Breast epithelium (tissue), 4 donors: ENCODE measurements at regions not wholly inside any gene's neighbourhood (a gene's known extent, or its start where the extent isn't known, plus 50 kb on each side); places are given as distances from the start of the nearest gene placed in this dataset.
"Not testable (repeated sequence)": the region's sequence is repeated elsewhere in the genome, so short reads cannot be mapped to it uniquely, and the experiment has no call there.

Experiments used
- DNase-seq, 2 donors: peaks; one replicate each; pipeline ENCODE4 v3.0.0-alpha.2; 2019; ENCODE audit warnings: low spot score in 2 of 2
- H3K27ac ChIP-seq, 2 donors: fragments of 200-600 bp; sonication (generic) in 1 of 2; one replicate each; pipeline ENCODE4 v1.5.1; 2016 to 2019; ENCODE audit warnings: mild to moderate bottlenecking in 1 of 2
- H3K27me3 ChIP-seq, 2 donors: fragments of 200-600 bp; sonication (generic) in 1 of 2; one replicate each; pipeline versions ENCODE4 v1.5.1 to v1.6.0; 2017 to 2019; ENCODE audit warnings: control low read depth in 1 of 2, mild to moderate bottlenecking in 1 of 2
- H3K36me3 ChIP-seq: fragments of 200-600 bp; one replicate; pipeline ENCODE4 v1.5.1; 2019
- H3K4me1 ChIP-seq, 2 donors: fragments of 200-600 bp; sonication (generic); one replicate each; pipeline ENCODE4 v1.5.1; 2016 to 2019; ENCODE audit warnings: control low read depth in 1 of 2
- H3K4me3 ChIP-seq, 3 donors: fragments of 200-600 bp; sonication (generic); 1 replicate in 2 of 3; 2 replicates in 1 of 3; pipeline ENCODE4 v1.5.1; 2016 to 2019; ENCODE audit warnings: mild to moderate bottlenecking in 3 of 3, moderate library complexity in 2 of 3
- H3K9me3 ChIP-seq, 2 donors: fragments of 200-600 bp; sonication (generic) in 1 of 2; one replicate each; pipeline ENCODE4 v1.5.1; 2016 to 2019; ENCODE audit warnings: control low read depth in 1 of 2
- CTCF ChIP-seq, 3 donors: fragments of 450-650 bp; IDR thresholded peaks; one replicate each; pipeline ENCODE4 v1.5.1; 2016 to 2017; ENCODE audit warnings: antibody characterized with exemption in 3 of 3, mild to moderate bottlenecking in 3 of 3, moderate library complexity in 3 of 3
- POLR2A ChIP-seq: fragments of 450-650 bp; IDR thresholded peaks from one replicate; pipeline ENCODE4 v1.6.1; 2016; ENCODE audit warnings: antibody characterized with exemption, mild to moderate bottlenecking, moderate library complexity
- POLR2AphosphoS5 ChIP-seq, 3 donors: sonication (generic); formaldehyde crosslinking; IDR thresholded peaks; one replicate each; pipeline ENCODE4 v1.6.1; 2017; ENCODE audit warnings: antibody characterized with exemption in 3 of 3
- intact Hi-C: fragments of 100-400 bp; cut with DNase I; formaldehyde crosslinking; loops from one replicate; pipeline ENCODE4 v1.15.1; 2023; ENCODE audit warnings: low total_unique reads

- Histone ChIP-seq H3K27ac (no peak overlapping the region), H3K36me3 (no peaks in the 10 kb centered on the region), H3K4me1 (peaks cover 0 to 5% of the 10 kb centered on the region in 2 donors), H3K27me3 (peaks cover 0 to 2% of the 10 kb centered on the region in 2 donors), H3K4me3 (no peak overlapping the region), H3K9me3 (peaks cover 0 to 4% of the 10 kb centered on the region in 2 donors)
- DNase-seq, result no peak
- no peak for TF ChIP-seq POLR2A
- no peak for TF ChIP-seq POLR2AphosphoS5 (IDR thresholded peaks at IDR 0.05)
- TF ChIP-seq CTCF (IDR thresholded peaks at IDR 0.05), result no peak
- intact Hi-C loops, result no loop called here
Measured at GRCh38 chrX:3943965-3944364, 230.5 kb upstream of the PRKX start.

GRCh38 chrX:3940000-3940610 is 226.7 kb upstream of the PRKX start:
- H3K4me1 ChIP-seq, result peaks cover 0 to 5% of the 10 kb centered on the region in 2 donors
- H3K36me3 ChIP-seq, result no peaks in the 10 kb centered on the region
- H3K9me3 ChIP-seq, result peaks cover 0 to 4% of the 10 kb centered on the region in 2 donors
- peak overlapping the region in 1 of 2 donors; percentile 33 for H3K27ac ChIP-seq
- DNase-seq, result peak in 1 of 2 donors; percentile 32
- peaks cover 0 to 7% of the 10 kb centered on the region in 2 donors for H3K27me3 ChIP-seq
- TF ChIP-seq POLR2A, result no peak
- TF ChIP-seq POLR2AphosphoS5 (IDR thresholded peaks at IDR 0.05), result no peak
- peak in 1 of 3 donors; percentile 35 for TF ChIP-seq CTCF (IDR thresholded peaks at IDR 0.05)
- intact Hi-C loops, result no loop called here
- H3K4me3 ChIP-seq, result no peak overlapping the region

GRCh38 chrX:3938587-3938986 is 225.1 kb upstream of the PRKX start:
- H3K4me1 ChIP-seq, result peaks cover 0 to 5% of the 10 kb centered on the region in 2 donors
- intact Hi-C loops, result no loop called here
- no peaks in the 10 kb centered on the region for H3K36me3 ChIP-seq
- peaks cover 0 to 7% of the 10 kb centered on the region in 2 donors for H3K27me3 ChIP-seq
- H3K4me3 ChIP-seq, result no peak overlapping the region
- DNase-seq, result no peak
- peaks cover 0 to 4% of the 10 kb centered on the region in 2 donors for H3K9me3 ChIP-seq
- TF ChIP-seq CTCF (IDR thresholded peaks at IDR 0.05), result no peak
- no peak for TF ChIP-seq POLR2A
- TF ChIP-seq POLR2AphosphoS5 (IDR thresholded peaks at IDR 0.05), result no peak
- no peak overlapping the region for H3K27ac ChIP-seq

- H3K27me3 ChIP-seq, DNase-seq, H3K36me3 ChIP-seq, H3K27ac ChIP-seq, intact Hi-C loops, H3K4me1 ChIP-seq, H3K9me3 ChIP-seq, H3K4me3 ChIP-seq: not testable (repeated sequence)
Measured at GRCh38 chrX:3935196-3935595, 221.7 kb upstream of the PRKX start.

GRCh38 chrX:3920424-3921017 is 207.1 kb upstream of the PRKX start:
- H3K36me3 ChIP-seq, DNase-seq, H3K4me3 ChIP-seq, H3K9me3 ChIP-seq, intact Hi-C loops, H3K27ac ChIP-seq, H3K4me1 ChIP-seq, H3K27me3 ChIP-seq: not testable (repeated sequence)

- H3K4me3 ChIP-seq, DNase-seq, intact Hi-C loops, H3K27me3 ChIP-seq, H3K36me3 ChIP-seq, H3K4me1 ChIP-seq, H3K27ac ChIP-seq, H3K9me3 ChIP-seq: not testable (repeated sequence)
Measured at GRCh38 chrX:3919668-3920423, 206.4 kb upstream of the PRKX start.

GRCh38 chrX:3914813-3915212 is 201.4 kb upstream of the PRKX start:
- intact Hi-C loops, H3K4me1 ChIP-seq, H3K27me3 ChIP-seq, H3K36me3 ChIP-seq, H3K4me3 ChIP-seq, DNase-seq, H3K27ac ChIP-seq, H3K9me3 ChIP-seq: not testable (repeated sequence)

- intact Hi-C loops, H3K9me3 ChIP-seq, H3K27me3 ChIP-seq, H3K4me3 ChIP-seq, H3K36me3 ChIP-seq, DNase-seq, H3K4me1 ChIP-seq, H3K27ac ChIP-seq: not testable (repeated sequence)
Measured at GRCh38 chrX:3914059-3914458, 200.6 kb upstream of the PRKX start.

GRCh38 chrX:3911012-3911411 is 197.6 kb upstream of the PRKX start:
- H3K27me3 ChIP-seq, H3K27ac ChIP-seq, H3K4me1 ChIP-seq, H3K4me3 ChIP-seq, intact Hi-C loops, DNase-seq, H3K36me3 ChIP-seq, H3K9me3 ChIP-seq: not testable (repeated sequence)

GRCh38 chrX:3910611-3911010 is 197.2 kb upstream of the PRKX start:
- H3K9me3 ChIP-seq, H3K27ac ChIP-seq, H3K4me1 ChIP-seq, H3K4me3 ChIP-seq, H3K36me3 ChIP-seq, intact Hi-C loops, DNase-seq, H3K27me3 ChIP-seq: not testable (repeated sequence)
